GM12864 (cell line): ENCODE measurements at regions not wholly inside any gene's neighbourhood (a gene's known extent, or its start where the extent isn't known, plus 50 kb on each side); places are given as distances from the start of the nearest gene placed in this dataset.

Experiments used
- DNase-seq: peaks from one replicate; pipeline ENCODE4 v3.0.0-alpha.2; 2011; ENCODE audit warnings: low read depth
- H3K4me3 ChIP-seq: 2 replicates; pipeline ENCODE4 v1.5.1; 2011; ENCODE audit warnings: mild to moderate bottlenecking, low read depth, low read length, control low read depth
- TF ChIP-seq, protein P1 (sequence below): IDR thresholded peaks from 2 replicates; pipeline ENCODE4 v1.5.1; 2011; ENCODE audit warnings: low read depth, mild to moderate bottlenecking, moderate library complexity, low read length, control low read depth, inconsistent platforms; ENCODE audit errors: missing control alignments

DNA sequence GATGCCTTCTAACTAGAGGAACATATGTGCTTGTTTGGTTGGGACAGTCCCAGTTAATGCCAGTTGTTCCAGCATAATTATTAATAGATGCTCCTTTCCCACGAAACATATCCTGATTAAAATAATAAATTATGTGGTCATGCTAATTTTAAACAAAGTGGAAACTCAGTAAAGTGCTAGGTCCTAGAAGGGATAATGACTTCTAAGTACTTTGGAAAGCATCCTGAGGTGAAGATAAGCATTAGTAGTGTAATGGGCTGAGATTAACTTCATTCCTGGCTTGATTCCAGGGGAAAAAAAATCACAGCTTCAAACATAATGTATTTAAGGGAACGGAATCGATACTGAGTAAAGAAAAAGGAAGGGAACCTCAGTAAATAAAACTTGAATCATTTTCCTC, 213.7 kb upstream of the SNX2 start:
- no peak overlapping the region for H3K4me3 ChIP-seq
- DNase-seq = no peak
- TF ChIP-seq, protein P1, sequence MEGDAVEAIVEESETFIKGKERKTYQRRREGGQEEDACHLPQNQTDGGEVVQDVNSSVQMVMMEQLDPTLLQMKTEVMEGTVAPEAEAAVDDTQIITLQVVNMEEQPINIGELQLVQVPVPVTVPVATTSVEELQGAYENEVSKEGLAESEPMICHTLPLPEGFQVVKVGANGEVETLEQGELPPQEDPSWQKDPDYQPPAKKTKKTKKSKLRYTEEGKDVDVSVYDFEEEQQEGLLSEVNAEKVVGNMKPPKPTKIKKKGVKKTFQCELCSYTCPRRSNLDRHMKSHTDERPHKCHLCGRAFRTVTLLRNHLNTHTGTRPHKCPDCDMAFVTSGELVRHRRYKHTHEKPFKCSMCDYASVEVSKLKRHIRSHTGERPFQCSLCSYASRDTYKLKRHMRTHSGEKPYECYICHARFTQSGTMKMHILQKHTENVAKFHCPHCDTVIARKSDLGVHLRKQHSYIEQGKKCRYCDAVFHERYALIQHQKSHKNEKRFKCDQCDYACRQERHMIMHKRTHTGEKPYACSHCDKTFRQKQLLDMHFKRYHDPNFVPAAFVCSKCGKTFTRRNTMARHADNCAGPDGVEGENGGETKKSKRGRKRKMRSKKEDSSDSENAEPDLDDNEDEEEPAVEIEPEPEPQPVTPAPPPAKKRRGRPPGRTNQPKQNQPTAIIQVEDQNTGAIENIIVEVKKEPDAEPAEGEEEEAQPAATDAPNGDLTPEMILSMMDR = no peak

DNA sequence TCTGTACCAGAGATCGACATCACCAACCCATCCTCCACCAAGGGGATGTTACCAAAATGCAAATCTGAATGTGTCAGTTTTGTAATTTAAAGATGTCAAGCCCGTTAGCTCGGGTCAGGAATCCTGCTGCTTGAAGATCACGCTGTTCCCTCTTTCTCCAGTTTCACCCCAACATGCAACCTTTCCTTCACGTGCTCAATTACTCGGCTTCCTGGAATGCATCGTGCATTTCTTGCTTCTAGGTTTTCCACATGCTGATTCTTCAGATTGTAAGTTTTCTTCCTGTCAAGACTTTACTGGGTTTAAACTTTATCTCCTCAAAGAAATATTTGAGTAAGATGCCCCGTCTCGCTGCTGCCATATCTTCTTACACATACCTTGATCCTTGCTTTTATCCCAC, 209.5 kb upstream of the SNX2 start:
- DNase-seq = no peak
- H3K4me3 ChIP-seq = no peak overlapping the region
- TF ChIP-seq, protein P1 = no peak

DNA sequence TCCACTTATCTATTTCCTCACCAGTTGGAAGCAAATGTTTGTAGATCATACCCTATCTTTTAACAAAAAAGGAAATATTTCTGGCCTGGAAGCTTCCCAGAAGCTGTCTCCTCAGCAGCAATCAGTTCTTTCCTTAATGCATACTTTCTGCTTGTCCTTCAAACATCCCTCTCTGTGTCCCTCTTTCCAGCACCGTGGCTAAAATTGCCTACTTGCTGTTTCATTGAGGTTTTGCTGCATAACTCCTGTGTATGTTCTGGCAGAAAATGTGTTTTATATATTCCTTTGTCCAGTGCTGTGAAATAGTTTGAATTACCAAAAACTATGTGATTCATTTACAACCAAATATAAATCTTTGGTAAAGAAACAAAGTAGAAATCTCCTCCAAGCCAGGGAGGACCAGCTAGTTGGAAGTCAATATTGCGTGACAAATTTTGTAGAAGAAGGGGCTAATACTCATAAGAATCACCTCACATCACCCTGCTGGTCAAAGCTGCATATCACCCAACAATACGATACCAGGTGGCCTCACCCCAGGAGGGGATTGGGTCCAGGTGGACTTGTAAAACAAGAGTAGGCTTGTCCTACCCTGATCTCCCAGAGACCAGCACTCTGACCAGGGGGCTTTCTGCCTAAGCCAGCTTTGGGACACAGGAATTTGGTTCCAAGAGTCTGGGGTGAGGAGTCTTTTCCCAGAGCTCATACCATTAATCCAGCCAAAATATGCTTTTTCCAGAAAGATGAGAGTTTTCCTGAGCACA, 198.4 kb upstream of the SNX2 start:
- no peak for DNase-seq
- H3K4me3 ChIP-seq = no peak overlapping the region
- TF ChIP-seq, protein P1 = no peak

DNA sequence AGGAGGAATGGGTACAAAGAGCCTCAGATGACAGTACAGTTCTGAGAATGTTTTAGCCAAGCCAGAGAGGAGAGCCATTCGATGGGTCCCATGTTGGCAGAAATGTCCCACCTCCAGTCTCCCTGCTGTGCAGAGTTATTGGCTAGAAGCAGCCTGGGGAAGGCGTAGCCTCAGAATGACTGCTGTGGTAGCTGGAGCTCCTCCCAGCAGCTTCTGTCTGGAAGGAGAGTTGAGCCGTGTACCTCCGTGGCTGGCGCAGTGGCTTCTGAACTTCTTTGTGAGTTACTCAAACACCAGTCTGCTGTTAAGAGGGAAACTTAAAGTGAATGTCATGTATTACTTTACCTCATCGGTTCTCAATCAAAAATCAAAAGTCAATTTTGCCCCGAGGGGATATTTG, 193.3 kb upstream of the SNX2 start:
- no peak overlapping the region for H3K4me3 ChIP-seq
- DNase-seq = no peak
- TF ChIP-seq, protein P1 = no peak

DNA sequence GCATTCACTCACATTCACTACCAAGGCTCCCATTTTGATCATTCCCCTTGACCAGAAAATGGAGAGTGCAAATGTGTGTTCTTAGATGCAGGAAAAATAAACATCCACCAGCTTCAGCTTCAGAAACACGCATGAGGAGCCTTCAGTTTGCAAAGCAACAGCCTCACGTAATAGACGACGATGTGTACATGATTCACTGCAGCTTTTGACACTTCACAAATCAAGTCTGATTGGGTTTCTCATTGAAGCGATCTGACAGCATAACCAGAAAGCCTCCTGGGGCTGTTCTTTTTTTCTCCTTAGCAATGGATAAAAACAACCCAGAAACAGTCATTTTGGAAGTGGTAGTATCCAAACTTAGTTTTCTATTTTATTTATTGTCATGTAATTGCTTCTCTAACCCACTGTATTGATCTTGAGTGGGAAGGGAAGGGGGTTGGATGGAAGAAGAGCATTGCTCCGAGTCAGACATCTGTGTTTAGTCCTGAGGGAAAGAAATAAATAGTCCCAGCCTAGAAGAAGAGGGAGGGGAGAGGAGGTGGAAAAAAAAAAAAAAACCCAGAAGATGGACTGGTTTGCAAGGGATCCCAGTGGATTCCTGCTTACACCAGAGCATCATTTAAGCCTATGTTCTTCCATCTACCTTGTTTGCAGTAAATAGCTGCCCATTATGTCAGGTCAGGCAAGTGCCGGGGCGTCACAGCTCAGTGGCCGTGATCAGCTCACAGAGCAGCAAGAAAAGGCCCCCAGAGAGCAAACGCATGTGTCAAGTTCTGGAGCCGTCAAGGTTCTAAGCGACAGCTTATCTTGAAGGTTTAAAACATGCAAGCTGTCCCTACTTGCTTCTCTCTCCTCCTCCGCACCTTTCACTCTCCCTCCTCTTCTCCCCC, 190.2 kb upstream of the SNX2 start:
- DNase-seq = no peak
- TF ChIP-seq, protein P1 = no peak
- H3K4me3 ChIP-seq = no peak overlapping the region

DNA sequence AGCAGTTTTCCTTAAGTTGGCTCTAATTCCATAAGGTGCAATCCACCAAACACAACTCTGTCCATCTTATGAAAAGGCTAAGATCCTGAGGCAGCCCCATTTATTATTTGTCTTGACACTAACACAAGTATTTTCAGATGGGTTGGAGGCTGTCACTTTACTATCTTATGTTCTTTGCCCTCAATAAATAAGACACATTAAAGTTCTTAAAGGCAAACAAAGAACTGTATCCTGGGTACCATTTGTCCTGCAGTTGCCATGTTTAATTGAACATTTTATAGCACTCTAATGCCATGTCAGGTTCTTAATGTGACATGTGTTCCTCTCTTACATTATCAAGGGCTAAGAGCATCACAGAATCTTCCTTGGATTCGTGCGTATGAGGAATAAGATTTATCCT, 189.5 kb upstream of the SNX2 start:
- TF ChIP-seq, protein P1 = no peak
- no peak overlapping the region for H3K4me3 ChIP-seq
- no peak for DNase-seq
